SK-N-MC (cell line): ENCODE measurements at regions not wholly inside any gene's neighbourhood (a gene's known extent, or its start where the extent isn't known, plus 50 kb on each side); places are given as distances from the start of the nearest gene placed in this dataset.

Experiments used
- DNase-seq: peaks from one replicate; pipeline ENCODE4 v3.0.0-alpha.2; 2011; ENCODE audit warnings: low read depth, low spot score
- H3K27ac ChIP-seq: fragments of 200-600 bp; sonication (generic); 2 replicates; pipeline ENCODE4 v1.5.1; 2016; ENCODE audit warnings: mixed run types
- H3K36me3 ChIP-seq: fragments of 200-600 bp; sonication (generic); 2 replicates; pipeline ENCODE4 v1.6.1; 2017; ENCODE audit warnings: antibody characterized with exemption, low read length, mixed read lengths; ENCODE audit not compliant: insufficient read depth
- H3K4me3 ChIP-seq: fragments of 200-600 bp; sonication (generic); 2 replicates; pipeline ENCODE4 v1.5.1; 2016
- H3K9ac ChIP-seq: fragments of 200-600 bp; sonication (generic); 2 replicates; pipeline ENCODE4 v1.8.0; 2017; ENCODE audit warnings: mixed run types, mixed read lengths; ENCODE audit not compliant: insufficient read length
- H3K9me3 ChIP-seq: fragments of 200-600 bp; sonication (generic); 2 replicates; pipeline ENCODE4 v1.6.1; 2017; ENCODE audit warnings: low read depth, mild to moderate bottlenecking, antibody characterized with exemption, low read length, moderate library complexity, mixed read lengths
- EZH2 ChIP-seq: fragments of 200-600 bp; sonication (generic); IDR thresholded peaks from one replicate; pipeline ENCODE4 v1.6.1; 2017; ENCODE audit warnings: antibody characterized with exemption
- FOXP2 ChIP-seq: optimal IDR thresholded peaks from 2 replicates; pipeline ENCODE3; 2011; ENCODE audit warnings: mild to moderate bottlenecking, moderate library complexity; ENCODE audit not compliant: insufficient read depth; ENCODE audit errors: extremely low read length, control extremely low read depth
- POLR2AphosphoS5 ChIP-seq: IDR thresholded peaks from 2 replicates; pipeline ENCODE4 v1.6.1; 2012; ENCODE audit warnings: mild to moderate bottlenecking, low read depth, low read length, borderline replicate concordance

DNA sequence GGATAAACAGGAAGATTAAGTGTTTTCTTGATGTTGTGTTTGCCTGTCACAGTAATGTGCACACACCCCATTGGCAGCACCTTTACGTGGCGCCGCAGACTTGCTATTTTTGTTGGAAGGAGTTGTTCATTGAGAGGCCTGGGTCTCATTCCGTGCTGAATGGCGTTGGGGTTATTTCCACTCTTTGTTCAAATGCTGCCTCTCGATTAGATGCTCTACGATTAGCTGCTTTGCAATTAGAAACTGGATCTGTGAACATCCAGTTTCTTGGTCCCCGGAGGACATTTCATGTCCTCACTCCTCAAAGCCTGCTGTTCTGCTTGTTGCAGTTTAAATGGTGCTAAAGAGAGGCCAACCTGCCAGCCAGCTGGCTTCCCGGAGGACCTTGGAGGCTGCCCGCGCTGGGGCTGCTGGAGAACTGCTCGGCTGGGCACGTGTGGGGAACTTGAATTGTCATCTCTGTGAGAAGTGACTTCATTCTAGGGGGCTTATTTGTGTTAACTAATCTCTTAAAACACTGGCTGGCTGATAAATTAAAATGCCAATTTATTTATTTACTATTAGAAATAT lies 117.4 kb upstream of the NABP1 start:
- H3K27ac ChIP-seq, result no peak overlapping the region
- no peaks in the 10 kb centered on the region for H3K9me3 ChIP-seq
- no peak overlapping the region for H3K9ac ChIP-seq
- DNase-seq, result no peak
- no peak for TF ChIP-seq EZH2
- no peaks in the 10 kb centered on the region for H3K36me3 ChIP-seq
- H3K4me3 ChIP-seq, result no peak overlapping the region

DNA sequence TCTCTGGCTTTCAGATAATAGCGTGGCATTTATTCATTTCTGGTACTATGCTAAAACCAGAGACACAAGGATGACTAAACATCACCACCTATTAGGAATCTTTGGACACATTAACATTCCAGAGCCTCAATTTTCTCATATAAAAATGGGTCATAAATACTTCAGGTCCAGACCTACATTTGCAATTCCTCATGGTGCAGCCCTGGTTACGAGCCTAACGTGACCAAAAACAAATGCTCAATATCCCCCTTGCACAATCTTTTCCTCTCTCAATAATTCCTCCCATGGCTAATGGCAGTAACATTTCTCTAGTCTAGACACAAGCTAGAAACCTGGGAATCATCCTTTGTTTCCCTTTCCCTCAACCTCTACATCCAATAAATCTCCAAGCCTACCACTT lies 112.8 kb upstream of the NABP1 start:
- H3K36me3 ChIP-seq, result no peaks in the 10 kb centered on the region
- no peak for DNase-seq
- no peak overlapping the region for H3K9ac ChIP-seq
- TF ChIP-seq POLR2AphosphoS5 (no peak), FOXP2 (no peak), EZH2 (no peak)
- H3K9me3 ChIP-seq, result no peaks in the 10 kb centered on the region
- H3K27ac ChIP-seq, result no peak overlapping the region
- H3K4me3 ChIP-seq, result no peak overlapping the region

DNA sequence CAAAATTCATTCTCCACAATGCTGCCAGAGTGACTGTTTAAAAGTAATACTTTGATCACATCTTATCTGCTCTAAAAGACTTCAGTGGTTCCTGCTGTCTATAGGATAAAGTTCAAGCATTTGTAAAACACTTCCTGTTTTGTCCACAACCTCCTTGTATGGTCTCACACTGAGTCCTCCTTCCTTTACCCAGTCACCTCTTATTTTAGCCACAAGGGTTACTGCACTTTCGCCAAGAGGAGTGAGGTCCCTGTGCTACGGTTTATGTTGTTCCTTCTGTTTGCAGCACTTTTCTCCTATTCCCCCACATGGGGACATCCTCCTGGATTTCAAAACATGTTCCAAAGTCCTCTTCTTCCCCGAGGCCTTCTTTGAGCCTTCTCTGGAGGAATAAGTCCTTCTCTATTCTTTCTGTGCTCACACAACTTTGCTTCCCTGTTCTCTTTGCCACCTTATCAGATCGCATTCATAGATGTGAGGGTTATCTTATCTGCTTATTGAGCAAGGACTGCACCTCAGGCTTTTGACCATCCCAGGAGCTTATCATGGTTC lies 112.2 kb upstream of the NABP1 start:
- H3K36me3 ChIP-seq, result no peaks in the 10 kb centered on the region
- DNase-seq, result no peak
- H3K4me3 ChIP-seq, result no peak overlapping the region
- no peaks in the 10 kb centered on the region for H3K9me3 ChIP-seq
- TF ChIP-seq POLR2AphosphoS5 (no peak), FOXP2 (no peak), EZH2 (no peak)
- no peak overlapping the region for H3K9ac ChIP-seq
- no peak overlapping the region for H3K27ac ChIP-seq

DNA sequence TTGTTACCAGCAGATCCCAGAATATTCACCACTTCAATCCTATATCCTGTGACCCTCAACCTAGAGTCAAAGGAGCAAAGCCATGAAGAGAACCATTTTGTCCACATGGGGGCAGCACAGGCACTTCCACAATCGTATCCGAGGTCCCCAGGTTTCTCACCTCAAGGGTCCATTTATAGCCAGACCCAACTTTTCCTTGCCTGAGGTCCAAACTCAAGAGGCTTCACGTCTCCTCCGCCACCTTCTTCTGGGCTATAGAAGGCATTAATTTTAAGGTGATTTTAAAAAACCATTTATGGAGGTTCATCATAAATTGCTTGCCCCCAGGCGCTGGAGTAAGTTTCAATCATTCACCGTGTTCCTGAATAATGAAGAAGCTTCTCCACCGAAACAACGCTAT lies 111.6 kb upstream of the NABP1 start:
- Histone ChIP-seq H3K27ac (0 out of 2 replicates have a peak overlapping the region, but pooled peaks have one; percentile 5), H3K4me3 (0 out of 2 replicates have a peak overlapping the region, but pooled peaks have one; percentile 36), H3K9ac (no peak overlapping the region), H3K36me3 (no peaks in the 10 kb centered on the region), H3K9me3 (no peaks in the 10 kb centered on the region)
- DNase-seq, result no peak
- TF ChIP-seq POLR2AphosphoS5, result no peak

DNA sequence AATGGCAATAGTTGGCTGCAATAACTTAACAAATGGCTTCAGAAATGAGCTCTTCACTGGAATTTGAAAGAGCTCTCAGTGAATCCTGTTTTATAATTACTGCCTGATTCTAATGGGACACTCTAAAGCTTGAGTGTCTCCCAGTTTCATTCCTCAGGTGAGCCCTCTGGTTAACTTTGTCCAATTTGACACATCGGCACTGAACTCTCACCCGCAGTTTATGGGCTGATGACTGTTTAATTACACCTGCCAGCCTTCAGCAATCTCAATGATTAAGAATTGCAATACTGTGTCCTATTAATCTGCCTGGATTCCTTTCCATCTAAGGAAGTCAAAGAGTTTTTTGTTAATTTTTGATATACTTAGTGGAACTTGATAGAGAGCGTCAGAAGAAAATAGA lies 110.7 kb upstream of the NABP1 start:
- DNase-seq, result no peak
- Histone ChIP-seq H3K9me3 (no peaks in the 10 kb centered on the region), H3K27ac (0 out of 2 replicates have a peak overlapping the region, but pooled peaks have one; percentile 5), H3K36me3 (no peaks in the 10 kb centered on the region), H3K4me3 (no peak overlapping the region), H3K9ac (no peak overlapping the region)
- no peak for TF ChIP-seq POLR2AphosphoS5

DNA sequence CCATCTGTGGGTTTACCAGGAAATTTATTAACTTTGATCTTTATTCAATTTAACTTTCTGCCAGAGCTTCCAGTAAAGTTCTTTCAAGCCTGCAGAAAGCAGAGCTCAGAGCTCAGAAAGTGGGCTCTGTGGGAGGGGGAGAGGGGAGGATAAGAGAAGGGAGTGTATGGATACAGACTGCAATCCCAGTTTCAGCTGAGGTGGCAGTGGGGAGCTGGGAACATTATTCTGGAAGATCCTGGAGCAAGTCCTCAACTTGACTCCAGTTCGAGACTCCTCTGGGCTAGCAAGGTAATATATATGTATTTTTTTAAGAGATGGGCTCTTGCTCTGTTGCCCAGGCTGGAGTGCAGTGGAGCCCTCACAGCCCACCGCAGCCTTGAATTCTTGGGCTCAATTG lies 108.9 kb upstream of the NABP1 start:
- H3K27ac ChIP-seq, result peak overlapping the region; percentile 93
- H3K36me3 ChIP-seq, result no peaks in the 10 kb centered on the region
- no peak overlapping the region for H3K9ac ChIP-seq
- TF ChIP-seq FOXP2 (no peak), EZH2 (no peak), POLR2AphosphoS5 (no peak)
- DNase-seq, result no peak
- H3K9me3 ChIP-seq, result no peaks in the 10 kb centered on the region
- H3K4me3 ChIP-seq, result no peak overlapping the region

DNA sequence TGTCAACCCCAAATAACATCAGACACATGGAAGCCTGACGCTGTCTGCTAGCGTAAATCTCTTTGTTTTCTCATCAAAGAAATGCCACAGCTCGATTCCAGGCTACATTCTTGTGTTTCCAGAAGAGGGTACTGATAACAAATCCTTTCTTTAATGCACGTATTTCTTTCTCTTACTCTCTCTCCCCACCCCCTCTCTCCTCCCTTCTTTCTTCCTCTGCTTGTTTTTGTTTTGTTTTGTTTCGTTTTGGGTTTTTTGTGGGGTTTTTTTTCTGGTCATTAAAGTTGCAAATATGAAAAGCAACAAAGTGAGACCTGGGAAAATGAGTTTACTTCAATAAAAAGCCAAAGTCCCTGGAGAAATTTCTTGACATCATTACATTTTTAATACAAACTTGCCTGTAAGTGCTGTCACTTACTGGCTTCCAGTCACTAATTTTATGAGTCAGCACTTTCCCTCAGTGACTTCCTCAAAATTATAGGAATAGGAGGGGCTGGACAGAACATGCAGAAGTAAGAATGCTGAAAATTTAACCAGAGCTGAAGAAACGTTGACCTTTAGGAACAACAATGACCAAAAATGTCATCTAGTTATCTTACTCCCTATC lies 106.7 kb upstream of the NABP1 start:
- H3K27ac ChIP-seq, result peak overlapping the region; percentile 93
- TF ChIP-seq FOXP2 (no peak), POLR2AphosphoS5 (no peak), EZH2 (no peak)
- peak overlapping the region; percentile 71 for H3K4me3 ChIP-seq
- H3K9me3 ChIP-seq, result no peaks in the 10 kb centered on the region
- no peak for DNase-seq
- peak overlapping the region; percentile 69 for H3K9ac ChIP-seq
- no peaks in the 10 kb centered on the region for H3K36me3 ChIP-seq

DNA sequence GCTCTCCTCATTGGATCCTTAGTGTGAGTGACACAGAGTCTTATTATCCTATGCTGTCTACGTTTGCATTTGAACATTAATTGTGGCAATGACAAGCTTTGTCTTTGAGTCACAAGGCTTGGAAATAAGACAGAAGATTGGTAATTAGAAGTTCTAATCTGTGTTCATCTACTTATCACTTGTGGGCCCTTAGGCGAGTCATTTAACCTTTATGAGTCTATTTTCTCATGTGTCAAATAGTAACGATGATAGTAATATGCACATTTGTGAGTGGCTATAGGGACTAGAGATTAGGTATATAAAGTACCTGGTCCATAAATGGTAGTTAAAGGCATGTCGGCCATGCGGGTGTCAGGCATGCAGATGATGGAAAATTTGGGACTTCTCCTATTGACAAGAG lies 105.6 kb upstream of the NABP1 start:
- Histone ChIP-seq H3K9ac (no peak overlapping the region), H3K4me3 (no peak overlapping the region), H3K9me3 (no peaks in the 10 kb centered on the region), H3K27ac (no peak overlapping the region), H3K36me3 (no peaks in the 10 kb centered on the region)
- TF ChIP-seq FOXP2 (no peak), POLR2AphosphoS5 (no peak), EZH2 (no peak)
- no peak for DNase-seq

DNA sequence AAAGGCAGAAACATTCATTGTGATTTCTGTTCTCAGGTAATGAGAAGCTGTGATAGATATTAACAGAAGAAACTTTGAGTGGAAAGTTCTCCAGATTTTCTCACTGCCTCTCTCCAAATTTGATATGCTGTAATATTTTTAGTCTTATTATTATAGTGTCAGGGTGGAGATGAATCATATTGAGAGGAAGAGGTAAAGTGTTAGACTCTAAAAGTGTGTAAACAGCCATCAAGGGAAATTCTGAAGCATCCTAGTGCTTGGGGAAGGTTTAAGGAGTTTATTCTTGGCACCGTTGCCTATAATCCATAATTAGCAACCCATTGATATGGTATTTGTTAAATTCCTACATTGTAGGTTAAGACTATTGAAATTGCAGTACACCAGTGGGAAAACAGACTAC lies 104.7 kb upstream of the NABP1 start:
- H3K9ac ChIP-seq, result no peak overlapping the region
- TF ChIP-seq FOXP2 (no peak), EZH2 (no peak), POLR2AphosphoS5 (no peak)
- no peak for DNase-seq

More for the DNA sequence above, 104.7 kb upstream of the NABP1 start:
- Histone ChIP-seq H3K4me3 (no peak overlapping the region), H3K36me3 (no peaks in the 10 kb centered on the region), H3K27ac (no peak overlapping the region), H3K9me3 (no peaks in the 10 kb centered on the region)
